ENCODE measurements at regions not wholly inside any gene's neighbourhood (a gene's known extent, or its start where the extent isn't known, plus 50 kb on each side); places are given as distances from the start of the nearest gene placed in this dataset.

GRCh38 chr12:63323942-63324341 is 172.9 kb upstream of the AVPR1A start:
- H3K4me1 Mint-ChIP-seq: no peaks in the 10 kb centered on the region
- peaks cover 8% of the 10 kb centered on the region for H3K9me3 Mint-ChIP-seq
- H3K27me3 Mint-ChIP-seq (ENCODE audit: low read depth): no peaks in the 10 kb centered on the region; the same call in 1 of the 2 replicates
- no peak for TF ChIP-seq TCF7 (CRISPR knock-in tag; IDR thresholded peaks at IDR 0.05; ENCODE audit: low read depth)
- no peak for TF ChIP-seq RORB (CRISPR knock-in tag; IDR thresholded peaks at IDR 0.05)
- no peak for TF ChIP-seq MYBL2 (CRISPR knock-in tag; IDR thresholded peaks at IDR 0.05)
- TF ChIP-seq ZNF671 (CRISPR knock-in tag; IDR thresholded peaks at IDR 0.05): no peak
- TF ChIP-seq ZNF317 (CRISPR knock-in tag; IDR thresholded peaks at IDR 0.05; ENCODE audit: borderline replicate concordance, low read depth): no peak
- no peak for TF ChIP-seq ESRRA (CRISPR knock-in tag; IDR thresholded peaks at IDR 0.05; ENCODE audit: borderline replicate concordance)
- TF ChIP-seq HMGXB4 (CRISPR knock-in tag; IDR thresholded peaks at IDR 0.05): no peak
- no peak for TF ChIP-seq TP53 (CRISPR knock-in tag; IDR thresholded peaks at IDR 0.05)
- no peak for TF ChIP-seq MLX (CRISPR knock-in tag; IDR thresholded peaks at IDR 0.05)
- no peak for TF ChIP-seq SMAD4 (CRISPR knock-in tag; IDR thresholded peaks at IDR 0.05)
- no peak for TF ChIP-seq ARID4B (CRISPR knock-in tag; IDR thresholded peaks at IDR 0.05; ENCODE audit: borderline replicate concordance)
- TF ChIP-seq FOXP1 (CRISPR knock-in tag; IDR thresholded peaks at IDR 0.05; ENCODE audit: borderline replicate concordance): no peak
- no peak for TF ChIP-seq MAX (CRISPR knock-in tag; IDR thresholded peaks at IDR 0.05)
- no peak for TF ChIP-seq CREM (CRISPR knock-in tag; IDR thresholded peaks at IDR 0.05)
- TF ChIP-seq SOX15 (CRISPR knock-in tag; IDR thresholded peaks at IDR 0.05): no peak
- TF ChIP-seq TEAD4 (CRISPR knock-in tag; IDR thresholded peaks at IDR 0.05): no peak
- DNase-seq (ENCODE audit: low spot score) (no peak), ATAC-seq (no peak; the same call in 1 of the 2 replicates)
- no peak overlapping the region for H3K27ac Mint-ChIP-seq
- H3K36me3 Mint-ChIP-seq: no peaks in the 10 kb centered on the region
- ChIA-PET POLR2A (no interaction called here), CTCF (interaction anchor here (1.3 kb wide), 1 partner anchor 172 kb away, joined by 3 read pairs; no protein-coding TSS in a partner anchor)
- no peak overlapping the region for H3K4me3 Mint-ChIP-seq

- no peak for ATAC-seq
- POLR2A ChIA-PET: no interaction called here
- no peaks in the 10 kb centered on the region for H3K27me3 Mint-ChIP-seq (ENCODE audit: low read depth)
- no peak for TF ChIP-seq ESRRA (CRISPR knock-in tag; IDR thresholded peaks at IDR 0.05; ENCODE audit: borderline replicate concordance)
- TF ChIP-seq HMGA2 (CRISPR knock-in tag; IDR thresholded peaks at IDR 0.05): no peak
- TF ChIP-seq ZNF263 (CRISPR knock-in tag; IDR thresholded peaks at IDR 0.05; ENCODE audit: low read depth): no peak
- no peak for TF ChIP-seq GTF2I (CRISPR knock-in tag; conservative IDR thresholded peaks at IDR 0.05)
- TF ChIP-seq ATF1 (CRISPR knock-in tag; IDR thresholded peaks at IDR 0.05): no peak
- TF ChIP-seq GABPB1 (CRISPR knock-in tag; IDR thresholded peaks at IDR 0.05): no peak
- TF ChIP-seq MLX (CRISPR knock-in tag; IDR thresholded peaks at IDR 0.05): no peak
- TF ChIP-seq ZNF317 (CRISPR knock-in tag; IDR thresholded peaks at IDR 0.05; ENCODE audit: borderline replicate concordance, low read depth): no peak
- TF ChIP-seq AR (CRISPR knock-in tag; IDR thresholded peaks at IDR 0.05): no peak
- TF ChIP-seq ATF2 (CRISPR knock-in tag; IDR thresholded peaks at IDR 0.05; ENCODE audit: borderline replicate concordance, low read depth): no peak
- TF ChIP-seq NFE2L1 (CRISPR knock-in tag; IDR thresholded peaks at IDR 0.05): no peak
- TF ChIP-seq ETV6 (CRISPR knock-in tag; IDR thresholded peaks at IDR 0.05): no peak
Measured at GRCh38 chr12:63321373-63321772, 170.4 kb upstream of the AVPR1A start.

More at GRCh38 chr12:63321373-63321772, 170.4 kb upstream of the AVPR1A start:
- Mint-ChIP-seq H3K27ac (no peak overlapping the region), H3K36me3 (no peaks in the 10 kb centered on the region), H3K4me1 (0 out of 2 replicates have a peak, but pooled peaks cover 3% of the 10 kb centered on the region), H3K9me3 (peaks cover 8% of the 10 kb centered on the region), H3K4me3 (no peak overlapping the region)
- DNase-seq (ENCODE audit: low spot score): no peak
- CTCF ChIA-PET: no interaction called here

Measured in WTC11 (cell line).